GM12872 (cell line): ENCODE measurements at regions not wholly inside any gene's neighbourhood (a gene's known extent, or its start where the extent isn't known, plus 50 kb on each side); places are given as distances from the start of the nearest gene placed in this dataset.

Source experiments
- TF ChIP-seq, protein P1 (sequence below): IDR thresholded peaks from 3 replicates; pipeline ENCODE4 v1.5.1; 2011; ENCODE audit warnings: low read depth, mild to moderate bottlenecking, low read length, moderate library complexity; ENCODE audit not compliant: insufficient read depth

DNA sequence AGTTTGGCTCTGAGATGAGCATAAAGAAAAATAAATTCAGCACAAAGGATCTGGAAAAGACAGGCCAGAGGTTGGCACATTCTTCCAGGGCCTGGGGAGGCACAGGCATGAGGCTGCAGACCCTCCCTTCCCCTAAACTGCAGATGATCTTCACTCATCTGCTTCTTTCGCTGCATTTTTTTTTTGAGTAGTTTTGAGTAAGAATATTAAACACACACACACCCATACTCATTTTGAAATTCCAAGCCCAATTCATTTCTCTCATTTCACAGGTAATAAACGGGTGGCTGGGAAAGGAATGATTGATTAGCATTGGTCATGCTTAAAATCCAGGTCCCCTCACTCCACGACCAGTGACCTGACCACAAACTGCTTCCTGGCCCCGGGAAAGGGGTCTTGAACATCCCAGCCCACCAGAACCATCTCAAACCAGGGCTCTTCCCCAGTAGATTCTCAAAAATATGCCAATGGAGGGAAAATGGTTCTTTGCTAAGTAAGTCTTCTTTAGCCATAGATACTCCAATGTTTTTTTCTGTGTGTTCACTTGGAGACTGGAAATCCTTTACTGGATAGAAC lies 219.6 kb downstream of the ANAPC1 start:
- TF ChIP-seq, protein P1, sequence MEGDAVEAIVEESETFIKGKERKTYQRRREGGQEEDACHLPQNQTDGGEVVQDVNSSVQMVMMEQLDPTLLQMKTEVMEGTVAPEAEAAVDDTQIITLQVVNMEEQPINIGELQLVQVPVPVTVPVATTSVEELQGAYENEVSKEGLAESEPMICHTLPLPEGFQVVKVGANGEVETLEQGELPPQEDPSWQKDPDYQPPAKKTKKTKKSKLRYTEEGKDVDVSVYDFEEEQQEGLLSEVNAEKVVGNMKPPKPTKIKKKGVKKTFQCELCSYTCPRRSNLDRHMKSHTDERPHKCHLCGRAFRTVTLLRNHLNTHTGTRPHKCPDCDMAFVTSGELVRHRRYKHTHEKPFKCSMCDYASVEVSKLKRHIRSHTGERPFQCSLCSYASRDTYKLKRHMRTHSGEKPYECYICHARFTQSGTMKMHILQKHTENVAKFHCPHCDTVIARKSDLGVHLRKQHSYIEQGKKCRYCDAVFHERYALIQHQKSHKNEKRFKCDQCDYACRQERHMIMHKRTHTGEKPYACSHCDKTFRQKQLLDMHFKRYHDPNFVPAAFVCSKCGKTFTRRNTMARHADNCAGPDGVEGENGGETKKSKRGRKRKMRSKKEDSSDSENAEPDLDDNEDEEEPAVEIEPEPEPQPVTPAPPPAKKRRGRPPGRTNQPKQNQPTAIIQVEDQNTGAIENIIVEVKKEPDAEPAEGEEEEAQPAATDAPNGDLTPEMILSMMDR: no peak

DNA sequence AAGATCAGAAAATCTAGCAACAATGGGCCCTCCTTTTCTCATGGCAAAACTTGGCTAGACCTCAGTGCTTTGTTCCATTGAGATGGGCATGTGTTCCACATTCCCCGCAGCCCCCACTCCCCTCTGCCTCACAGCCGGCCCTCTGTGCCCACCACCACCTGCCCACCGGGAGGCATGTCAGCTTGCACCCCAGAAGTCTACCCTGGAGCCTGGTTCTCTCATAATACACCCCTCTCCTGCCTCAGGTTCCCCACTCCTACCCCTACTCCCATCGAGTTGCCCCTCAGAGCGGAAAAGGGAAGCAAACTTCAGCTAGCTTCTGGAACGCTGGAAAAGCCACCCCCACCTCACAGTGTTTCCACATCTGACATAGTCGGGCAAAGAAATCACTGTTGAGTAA lies 219.0 kb downstream of the ANAPC1 start:
- TF ChIP-seq, protein P1: no peak

DNA sequence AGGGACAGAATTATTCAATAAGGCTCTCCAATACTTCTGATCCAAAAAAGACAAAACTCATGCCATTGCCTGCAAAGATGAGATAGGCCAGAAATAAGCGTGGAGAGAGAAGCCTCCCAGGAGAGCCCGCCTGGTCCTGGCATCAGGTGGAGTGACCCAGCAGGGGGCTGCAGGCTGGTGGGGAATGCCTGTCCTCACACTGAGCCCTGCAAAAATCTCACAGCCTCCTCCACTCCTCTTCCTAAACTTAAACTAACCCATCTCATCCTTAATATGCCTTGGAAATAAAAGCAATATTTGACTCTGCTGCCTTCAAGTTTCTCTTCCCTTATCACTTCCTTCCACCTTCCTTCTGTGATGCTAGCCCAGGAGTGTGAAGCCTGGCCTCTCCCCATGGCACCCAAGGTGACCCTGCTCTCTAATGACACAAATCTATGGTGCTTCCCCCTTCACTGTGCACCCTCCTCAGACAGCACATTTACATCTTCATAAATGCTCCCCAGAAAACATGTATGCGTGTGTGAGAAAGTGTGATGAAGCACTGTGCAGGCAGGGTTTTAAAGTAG lies 218.4 kb downstream of the ANAPC1 start:
- TF ChIP-seq, protein P1: no peak

DNA sequence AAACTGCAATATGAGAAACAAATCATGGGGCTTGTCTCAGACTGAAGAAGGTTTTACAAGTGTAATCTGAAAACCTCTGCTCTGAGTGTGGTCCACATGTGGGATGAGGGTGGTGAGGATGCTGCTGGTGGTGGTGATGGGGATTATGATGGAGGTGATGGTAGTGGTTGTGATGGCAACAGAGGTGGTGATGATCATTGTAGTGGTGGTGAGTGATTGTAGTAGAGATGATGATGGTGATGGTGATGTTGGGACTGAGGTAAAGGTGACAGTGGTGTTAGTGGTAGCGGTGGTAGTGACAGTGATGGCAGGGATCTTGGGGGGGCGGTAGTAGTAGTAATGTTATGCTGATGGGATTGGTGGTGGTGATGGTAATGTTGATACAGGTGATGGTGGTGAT lies 217.8 kb downstream of the ANAPC1 start:
- TF ChIP-seq, protein P1: no peak

DNA sequence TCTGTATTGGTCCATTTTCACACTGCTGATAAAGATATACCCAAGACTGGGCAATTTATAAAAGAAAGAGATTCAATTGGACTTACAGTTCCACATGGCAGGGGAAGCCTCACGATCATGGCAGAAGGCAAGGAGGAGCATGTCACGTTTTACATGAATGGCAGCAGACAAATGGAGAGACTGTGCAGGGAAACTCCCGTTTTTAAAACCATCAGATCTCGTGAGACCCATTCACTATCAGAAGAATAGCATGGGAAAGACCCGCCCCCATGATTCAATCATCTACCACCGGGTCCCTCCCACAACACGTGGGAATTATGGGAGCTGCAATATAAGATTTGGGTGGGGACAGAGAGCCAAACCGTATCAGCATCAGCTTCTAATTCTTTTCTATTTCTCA lies 217.0 kb downstream of the ANAPC1 start:
- TF ChIP-seq, protein P1: no peak

DNA sequence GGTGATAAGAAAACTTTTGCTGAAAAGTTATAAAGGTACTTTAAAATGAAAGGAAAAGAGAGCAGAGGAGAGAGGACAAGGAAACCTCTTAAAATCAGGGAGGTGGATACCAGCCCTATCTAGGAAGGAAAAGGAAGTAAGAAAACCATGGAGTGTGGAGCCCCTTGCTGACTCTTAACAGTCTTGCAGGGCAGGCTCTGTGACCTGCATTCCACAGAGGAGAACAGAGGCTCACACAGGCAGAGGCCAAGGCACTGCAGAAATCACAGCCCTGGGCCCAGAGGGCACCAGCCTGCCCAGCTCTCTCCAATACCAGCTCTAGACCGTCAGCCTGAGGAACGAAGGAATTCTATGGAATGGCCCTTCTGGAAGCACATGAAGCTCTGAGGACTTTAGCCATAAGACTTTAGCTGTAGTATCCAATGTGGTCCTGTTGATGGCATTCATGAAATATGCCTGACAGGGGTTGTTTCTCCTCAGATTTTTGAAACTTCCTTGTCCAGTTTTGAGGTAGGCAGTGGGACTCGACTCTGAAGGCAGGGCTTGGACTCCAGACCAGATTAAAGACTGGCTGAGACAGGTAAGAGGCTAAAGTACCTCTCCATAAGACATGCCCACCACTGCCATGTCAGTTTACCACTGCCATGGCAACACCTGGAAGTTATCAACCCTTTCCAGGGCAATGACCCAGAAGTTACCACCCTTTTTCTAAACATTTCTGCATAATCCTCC lies 216.3 kb downstream of the ANAPC1 start:
- TF ChIP-seq, protein P1: no peak

DNA sequence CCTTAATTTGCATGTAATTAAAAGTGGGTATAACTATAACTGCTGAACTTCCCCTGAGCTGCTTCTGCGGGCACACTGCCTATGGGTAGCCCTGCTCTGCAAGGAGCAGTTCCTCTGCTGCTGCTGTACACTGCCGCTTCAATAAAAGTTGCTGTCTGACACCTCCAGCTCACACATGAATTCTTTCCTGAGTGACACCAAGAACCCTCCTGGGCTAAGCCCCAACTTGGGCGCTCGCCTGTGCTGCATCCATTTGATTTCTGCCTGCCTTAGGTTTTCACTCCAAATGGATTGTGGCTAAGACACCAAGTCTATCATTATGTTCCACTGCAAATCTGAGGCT lies 215.7 kb downstream of the ANAPC1 start:
- TF ChIP-seq, protein P1: no peak
